NCI-H510A treated with DMSO at 0.1 percent for 48 hours (cell line): ENCODE measurements at regions not wholly inside any gene's neighbourhood (a gene's known extent, or its start where the extent isn't known, plus 50 kb on each side); places are given as distances from the start of the nearest gene placed in this dataset.
"Not testable (repeated sequence)": the region's sequence is repeated elsewhere in the genome, so short reads cannot be mapped to it uniquely, and the experiment has no call there.

Experiments used
- DNase-seq: peaks from one replicate; lab custom pipeline; 2025; lab: John Stamatoyannopoulos, UW

DNA sequence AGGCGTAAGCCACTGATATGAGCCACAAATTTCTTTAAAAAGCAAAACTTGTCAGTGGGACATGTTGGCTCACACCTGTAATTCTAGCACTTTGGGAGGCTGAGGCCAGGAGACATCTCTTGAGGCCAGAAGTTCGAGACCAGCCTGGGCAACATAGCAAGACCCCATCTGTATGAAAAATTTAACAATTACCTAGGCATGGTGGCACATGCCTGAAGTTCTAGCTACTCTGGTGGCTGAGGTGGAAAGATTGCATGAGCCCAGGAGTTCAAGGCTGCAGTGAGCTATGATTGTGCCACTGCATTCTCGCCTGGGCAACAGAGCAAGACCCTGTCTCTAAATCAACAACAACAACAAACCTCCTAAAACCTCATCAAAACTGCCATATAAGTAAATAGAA, 147.6 kb upstream of the BARHL2 start:
- DNase-seq = no peak

DNA sequence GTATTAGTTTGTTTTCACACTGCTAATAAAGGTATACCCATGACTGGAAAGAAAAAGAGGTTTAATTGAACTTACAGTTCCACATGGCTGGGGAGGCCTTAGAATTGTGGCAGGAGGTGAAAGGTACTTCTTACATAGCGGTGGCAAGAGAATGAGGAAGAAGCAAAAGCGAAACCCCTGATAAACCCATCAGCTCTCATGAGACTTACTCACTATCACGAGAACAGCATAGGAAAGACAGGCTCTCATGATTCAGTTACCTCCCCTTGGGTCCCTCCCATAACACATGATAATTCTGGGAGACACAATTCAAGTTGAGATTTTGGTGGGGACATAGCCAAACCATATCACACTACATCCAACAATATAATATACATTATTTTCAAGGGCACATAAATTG, 145.7 kb upstream of the BARHL2 start:
- no peak for DNase-seq

DNA sequence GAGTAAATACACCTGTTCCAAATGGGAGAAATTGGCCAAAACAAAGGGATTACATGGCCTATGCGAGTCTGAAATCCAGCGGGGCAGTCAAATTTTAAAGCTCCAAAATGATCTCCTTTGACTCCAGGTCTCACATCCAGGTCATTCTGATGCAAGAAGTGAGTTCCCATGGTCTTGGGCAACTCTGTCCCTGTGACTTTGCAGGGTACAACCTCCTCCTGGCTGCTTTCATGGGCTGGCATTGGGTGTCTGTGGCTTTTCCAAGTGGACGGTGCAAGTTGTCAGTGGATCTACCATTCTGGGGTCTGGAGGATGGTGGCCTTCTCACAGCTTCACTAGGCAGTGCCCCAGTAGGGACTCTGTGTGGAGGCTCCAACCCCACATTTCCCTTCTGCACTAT, 144.3 kb upstream of the BARHL2 start:
- not testable (repeated sequence) for DNase-seq

DNA sequence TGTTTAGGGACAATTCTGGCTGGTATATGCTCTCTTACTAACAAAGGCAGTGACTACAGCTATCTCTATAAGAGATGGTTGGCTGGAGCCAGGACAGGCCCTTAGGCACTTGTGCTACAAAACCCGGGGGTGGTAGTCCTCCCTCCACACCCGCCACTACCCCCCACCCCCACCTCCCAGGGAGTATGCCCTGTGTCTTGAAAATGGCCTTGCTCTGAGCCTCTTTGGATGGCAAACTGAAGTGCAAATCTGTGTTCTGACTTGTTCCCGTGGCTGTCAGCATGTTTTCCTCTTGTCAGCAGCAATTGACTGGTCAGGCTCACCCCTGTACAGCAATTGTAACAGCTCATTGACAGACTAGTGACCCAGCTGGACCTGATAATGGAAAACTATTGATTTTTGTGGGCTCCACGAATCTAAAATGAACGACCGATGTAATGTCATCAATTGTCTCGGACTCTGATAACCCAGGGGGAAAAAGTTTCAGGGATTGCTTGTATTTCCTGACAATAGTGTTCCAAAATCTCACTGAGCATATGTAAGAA, 139.4 kb upstream of the BARHL2 start:
- no peak for DNase-seq

DNA sequence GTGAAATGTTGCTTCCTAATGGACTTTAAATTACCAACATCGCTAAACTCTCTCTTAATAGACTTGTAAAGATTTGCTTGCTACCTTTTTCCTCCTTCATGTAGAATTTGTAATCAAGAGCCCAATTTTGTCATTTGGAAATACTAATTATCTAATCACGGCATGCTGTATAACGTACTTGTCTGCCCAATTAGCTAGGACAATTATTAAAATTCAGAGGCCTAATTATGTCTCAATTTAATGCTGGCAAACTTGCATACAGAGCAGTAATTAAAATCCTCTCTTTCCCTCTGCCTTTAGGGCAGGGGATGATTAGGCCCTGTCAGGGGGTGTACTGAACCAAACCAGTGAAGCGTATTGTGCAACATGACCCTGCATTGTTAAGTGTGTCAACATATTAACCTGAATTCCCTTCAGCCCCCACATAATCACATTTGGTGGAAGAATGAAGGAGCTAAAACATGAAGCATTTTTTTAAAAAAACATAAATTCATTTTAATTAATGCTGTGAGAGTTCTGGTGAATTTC, 137.4 kb upstream of the BARHL2 start:
- no peak for DNase-seq

DNA sequence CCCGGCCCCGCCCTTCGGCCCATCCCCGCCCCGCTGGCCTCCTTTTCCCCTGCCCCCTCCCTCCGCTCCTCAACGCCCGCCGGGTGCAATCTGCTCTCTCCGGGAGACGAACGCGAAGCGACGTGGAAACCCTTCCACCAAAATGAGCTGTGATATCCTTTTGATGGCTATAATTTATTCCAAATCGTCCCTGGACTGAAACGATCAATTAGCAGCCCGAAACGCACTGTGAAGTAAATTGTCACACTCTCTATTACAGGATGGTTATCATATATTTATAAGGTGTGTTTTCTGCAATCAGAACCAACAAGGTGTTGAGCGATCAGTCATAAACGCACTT, 134.6 kb upstream of the BARHL2 start:
- DNase-seq = peak; percentile 88

DNA sequence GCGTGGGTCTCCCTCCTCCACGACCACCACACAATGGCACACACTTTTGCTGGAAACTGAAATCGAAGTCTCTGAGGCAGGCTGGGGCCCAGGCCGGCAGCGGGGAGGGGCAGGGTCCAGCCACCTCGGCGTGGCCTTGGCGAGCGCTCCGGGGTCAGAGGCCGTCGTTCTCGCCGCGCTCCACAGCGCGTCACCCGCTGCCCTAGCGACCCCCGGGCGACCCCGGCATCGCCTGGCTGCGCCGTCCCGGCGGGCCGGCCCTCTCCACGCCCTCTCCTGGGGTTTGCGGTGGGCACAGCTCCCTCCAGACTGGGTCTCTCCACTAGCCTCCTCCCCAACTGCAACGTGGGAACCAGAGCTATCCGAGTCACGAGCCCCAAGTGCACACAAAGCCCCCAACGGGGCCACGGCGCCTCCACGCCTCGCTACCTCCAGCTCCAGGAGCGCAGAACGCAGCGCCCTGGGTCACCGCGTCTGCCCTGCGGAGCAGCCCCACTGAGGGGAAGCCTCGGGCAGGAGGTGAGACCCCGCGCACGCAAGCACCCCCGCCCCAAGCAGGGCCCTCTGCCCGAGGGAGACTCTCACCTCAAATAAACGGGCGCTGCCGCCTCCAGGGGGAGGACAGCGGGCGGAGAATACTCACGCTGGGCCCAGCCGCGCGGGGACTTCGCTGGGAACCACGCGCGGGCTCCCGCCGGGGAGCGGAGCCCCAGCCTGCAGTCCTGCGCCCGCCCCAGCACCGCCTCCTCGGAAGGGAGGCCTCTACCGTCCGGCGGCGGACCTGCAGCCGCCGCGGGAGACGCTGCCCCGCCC, 134.0 kb upstream of the BARHL2 start:
- peak; percentile 62 for DNase-seq

DNA sequence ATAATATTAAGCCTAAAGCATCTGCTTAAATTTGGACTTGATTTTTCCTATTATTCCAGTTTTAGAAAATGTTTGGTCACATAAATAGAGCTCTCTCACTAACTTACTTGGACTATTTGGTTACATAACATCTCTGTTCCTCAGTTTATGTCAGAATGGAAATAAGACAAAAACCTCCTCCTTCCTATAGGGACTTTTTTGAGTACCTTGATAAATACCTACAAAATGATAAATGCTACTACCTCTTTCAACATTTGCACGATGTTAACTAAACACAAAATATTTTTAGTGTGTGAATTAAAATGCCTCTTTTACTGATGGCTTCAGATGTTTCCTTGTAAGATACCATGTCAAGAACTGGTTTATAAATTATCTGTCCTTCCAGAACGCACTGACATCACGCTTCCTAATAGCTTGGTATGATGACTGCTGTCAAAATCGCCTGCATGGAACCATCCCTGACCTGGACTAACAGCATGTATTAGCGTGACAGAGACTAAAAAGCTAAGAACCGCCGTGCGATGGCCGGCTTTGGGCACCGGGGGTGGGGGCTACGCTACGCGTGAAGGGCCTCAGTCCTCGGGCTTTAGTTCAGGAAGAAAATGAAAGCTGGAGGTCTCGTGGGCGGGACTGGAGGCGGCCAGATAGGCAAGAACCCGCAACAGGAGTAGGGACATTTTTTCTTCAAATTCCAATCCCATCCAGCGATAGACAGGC, 133.2 kb upstream of the BARHL2 start:
- DNase-seq = peak; percentile 55

DNA sequence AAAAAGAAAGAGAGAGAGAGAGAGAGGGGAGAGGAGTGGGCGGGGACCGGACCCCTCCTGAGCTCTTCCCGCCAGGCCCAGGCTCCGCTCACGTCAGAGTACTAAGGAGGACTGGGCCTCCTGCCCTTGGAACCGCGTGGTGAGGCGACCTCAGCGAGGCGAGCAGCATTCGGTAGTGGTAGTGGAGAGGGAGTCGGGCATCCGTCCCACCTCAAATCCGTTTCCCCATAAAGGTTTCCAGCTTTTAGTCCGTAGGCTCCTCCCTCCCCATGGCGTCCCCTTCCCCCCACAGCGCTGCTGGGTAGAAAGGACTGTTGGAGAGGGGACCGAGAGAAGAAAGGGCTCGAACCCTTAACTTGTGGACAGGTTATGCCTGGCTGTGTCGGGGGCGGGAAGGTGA, 124.4 kb upstream of the BARHL2 start:
- DNase-seq = no peak

DNA sequence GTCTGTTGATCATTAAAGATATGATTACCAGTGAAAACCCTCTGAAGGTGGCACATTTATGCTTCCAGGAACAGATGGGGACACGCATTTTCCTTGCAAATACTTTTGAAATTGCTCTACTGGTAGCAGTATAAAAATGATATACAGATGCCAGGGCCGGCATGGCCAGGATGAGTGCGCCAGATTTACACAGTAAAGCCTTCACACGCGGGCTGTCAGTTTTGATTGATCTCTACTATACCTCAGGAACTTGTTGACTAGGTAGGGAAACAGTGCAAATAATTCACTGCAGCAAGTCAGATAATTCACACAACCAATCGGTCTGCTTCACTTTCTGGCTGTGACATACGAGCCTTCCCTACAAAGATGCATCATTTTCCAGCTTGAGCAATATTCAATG, 123.2 kb upstream of the BARHL2 start:
- no peak for DNase-seq

DNA sequence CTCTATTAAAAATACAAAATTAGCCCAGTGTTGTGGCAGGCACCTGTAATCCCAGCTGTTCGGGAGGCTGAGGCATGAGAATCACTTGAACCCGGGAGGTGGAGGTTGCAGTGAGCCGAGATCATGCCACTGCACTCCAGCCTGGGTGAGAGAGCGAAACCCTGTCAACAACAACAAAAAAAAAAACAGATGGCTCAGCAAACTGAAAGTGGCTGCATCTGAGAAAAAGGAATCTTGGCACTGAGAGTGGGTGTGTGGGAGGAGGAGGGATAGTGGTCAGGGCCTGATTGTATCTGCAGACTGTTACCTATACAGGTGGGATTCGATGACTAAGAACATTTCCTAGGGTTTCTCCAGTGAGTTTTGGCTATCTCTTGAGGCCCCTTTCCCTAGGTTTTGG, 122.2 kb upstream of the BARHL2 start:
- DNase-seq = no peak

DNA sequence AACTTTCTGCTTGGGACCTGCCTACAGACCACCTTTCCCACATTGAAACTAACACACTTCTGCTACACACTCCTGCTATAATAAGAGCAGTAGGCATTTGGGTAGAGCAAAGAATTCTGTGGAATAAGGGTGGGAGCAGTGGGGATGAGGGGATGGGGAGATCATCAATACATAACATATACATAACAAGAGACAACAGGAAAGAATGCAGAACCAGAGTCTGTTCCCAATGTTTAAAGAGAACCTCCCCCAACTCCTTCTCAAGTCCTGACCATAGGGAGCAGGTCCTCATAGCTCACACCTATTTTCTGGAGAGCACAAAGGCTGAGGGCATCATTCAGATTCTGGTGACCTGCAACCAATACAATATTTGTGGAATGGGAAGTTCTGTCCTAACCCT, 121.6 kb upstream of the BARHL2 start:
- no peak for DNase-seq

DNA sequence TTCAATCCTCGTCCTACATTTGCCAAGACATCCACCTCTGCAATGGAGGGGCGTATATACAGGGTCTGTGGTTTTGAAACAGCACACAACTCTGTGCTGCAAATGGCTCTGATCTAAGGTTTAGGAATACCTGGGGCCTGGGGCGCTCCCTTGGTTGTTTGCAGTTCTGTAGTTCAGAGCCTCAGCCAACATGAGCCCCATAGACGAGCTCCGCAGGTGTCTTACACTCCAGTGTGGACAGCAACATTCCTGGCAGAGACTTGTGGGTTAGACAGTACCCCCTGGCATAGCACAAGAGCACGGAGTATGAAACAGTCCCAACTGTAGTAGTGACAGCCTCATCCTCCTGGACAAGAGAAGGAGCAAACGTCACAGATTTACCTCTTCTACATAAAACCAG, 120.3 kb upstream of the BARHL2 start:
- no peak for DNase-seq

DNA sequence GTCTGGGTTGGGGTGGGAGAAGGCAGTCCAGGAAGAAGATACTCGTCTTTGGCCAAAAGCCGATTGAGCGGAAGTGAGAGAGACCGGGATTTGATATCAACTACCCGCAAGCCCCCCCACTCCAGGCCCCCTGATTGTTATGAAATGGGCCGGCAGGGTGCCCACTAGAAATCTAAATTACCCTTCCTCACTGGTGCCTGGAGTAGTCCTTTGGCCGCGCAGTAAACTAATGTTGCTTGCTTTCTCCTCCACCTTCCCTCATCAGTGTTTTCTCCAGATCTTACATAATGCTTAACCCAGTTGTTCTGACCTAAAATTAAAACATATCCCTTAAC, 119.2 kb upstream of the BARHL2 start:
- DNase-seq = no peak

DNA sequence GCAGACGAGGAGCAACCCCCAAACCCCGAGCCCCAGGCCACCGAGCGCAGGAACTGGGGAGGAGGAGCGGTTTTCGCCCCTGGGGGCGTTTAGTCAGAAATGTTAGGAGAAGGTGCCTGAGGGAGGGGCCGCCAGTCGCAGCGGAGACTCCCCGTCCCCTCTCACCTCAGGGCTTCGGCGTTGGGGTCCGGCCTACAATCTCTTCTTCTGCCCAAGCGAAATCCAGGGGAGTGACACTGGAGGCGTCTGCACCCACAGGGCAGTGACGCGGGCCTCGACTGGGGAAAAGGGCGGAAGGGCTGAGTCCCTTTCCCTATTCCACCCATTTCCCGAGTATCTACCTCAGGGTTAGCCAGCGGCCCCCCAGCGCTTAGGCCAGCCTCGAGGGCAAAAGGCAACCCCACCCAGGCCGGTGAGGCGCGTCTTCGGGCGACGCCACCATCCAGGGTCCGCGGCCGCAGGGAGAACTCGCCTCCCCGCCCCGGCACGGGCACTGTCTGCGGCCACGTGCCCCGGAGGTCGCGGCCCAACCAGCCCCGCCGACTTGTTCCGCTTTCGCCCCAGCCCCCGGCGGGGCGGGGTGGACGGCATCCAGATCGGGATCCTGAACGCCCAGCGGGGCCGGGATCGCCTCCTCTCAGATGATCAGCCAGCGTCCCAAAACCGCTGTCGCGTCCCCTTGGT, 118.7 kb upstream of the BARHL2 start:
- DNase-seq = no peak

DNA sequence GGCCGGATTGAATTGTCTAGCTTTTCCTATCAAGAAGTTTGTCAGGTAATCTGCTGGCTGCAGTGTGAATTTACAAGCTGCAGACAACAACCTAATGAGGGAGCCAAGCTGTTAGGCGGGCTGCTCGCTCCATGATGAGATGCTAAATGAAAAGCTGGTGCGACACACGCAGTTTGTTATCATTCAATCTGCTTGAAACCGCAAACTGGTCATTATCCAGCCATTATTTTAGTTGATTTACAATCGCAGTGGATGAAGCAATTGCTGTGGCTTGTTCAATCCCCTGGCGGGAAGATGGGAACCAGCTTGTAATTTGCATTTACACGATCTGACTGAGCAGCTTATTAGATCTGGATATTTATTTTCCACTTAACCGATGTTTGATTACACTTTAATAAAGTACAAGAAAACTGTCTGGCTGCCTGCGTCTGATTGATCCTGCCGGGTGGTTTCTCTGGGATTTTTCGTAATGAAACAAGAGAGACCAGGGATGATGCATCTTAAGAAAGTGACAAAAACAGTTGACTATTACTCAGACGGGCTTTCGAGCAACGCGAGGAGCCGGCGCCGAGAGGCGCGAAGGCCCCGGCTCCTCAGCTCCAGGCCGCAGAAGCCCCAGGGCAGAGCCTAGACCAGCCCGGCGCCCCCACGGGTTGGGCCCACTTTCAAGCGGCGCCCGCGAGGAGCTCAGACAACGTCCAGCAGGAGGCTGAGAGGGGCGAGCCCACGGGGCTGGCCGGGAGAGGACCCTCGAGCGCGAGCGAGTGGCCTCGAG, 118.0 kb upstream of the BARHL2 start:
- no peak for DNase-seq

DNA sequence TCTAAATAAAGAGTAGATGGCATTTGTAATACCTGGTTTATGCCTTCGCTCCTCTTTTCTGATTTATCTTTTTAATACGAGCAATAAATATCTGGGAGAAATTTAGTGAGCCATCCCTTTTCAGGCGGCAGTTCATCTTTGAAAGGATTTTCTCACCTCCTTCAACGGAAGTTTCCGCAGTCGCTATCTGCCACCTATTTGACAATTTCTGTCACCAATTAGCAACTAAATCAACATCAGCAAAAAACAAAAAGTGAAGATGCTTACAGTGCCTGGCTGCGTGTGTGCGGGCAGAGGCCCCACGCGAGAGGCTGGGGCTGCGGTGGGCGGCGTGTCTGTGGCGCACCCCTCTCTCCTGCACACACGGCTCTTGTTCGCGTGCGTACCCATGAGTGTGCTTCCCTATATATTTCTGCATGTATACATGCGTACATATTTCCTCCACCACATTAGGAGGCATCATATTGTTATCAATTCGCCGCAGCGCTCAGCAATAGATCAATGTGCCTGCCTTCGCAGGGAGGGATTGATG, 117.3 kb upstream of the BARHL2 start:
- no peak for DNase-seq

DNA sequence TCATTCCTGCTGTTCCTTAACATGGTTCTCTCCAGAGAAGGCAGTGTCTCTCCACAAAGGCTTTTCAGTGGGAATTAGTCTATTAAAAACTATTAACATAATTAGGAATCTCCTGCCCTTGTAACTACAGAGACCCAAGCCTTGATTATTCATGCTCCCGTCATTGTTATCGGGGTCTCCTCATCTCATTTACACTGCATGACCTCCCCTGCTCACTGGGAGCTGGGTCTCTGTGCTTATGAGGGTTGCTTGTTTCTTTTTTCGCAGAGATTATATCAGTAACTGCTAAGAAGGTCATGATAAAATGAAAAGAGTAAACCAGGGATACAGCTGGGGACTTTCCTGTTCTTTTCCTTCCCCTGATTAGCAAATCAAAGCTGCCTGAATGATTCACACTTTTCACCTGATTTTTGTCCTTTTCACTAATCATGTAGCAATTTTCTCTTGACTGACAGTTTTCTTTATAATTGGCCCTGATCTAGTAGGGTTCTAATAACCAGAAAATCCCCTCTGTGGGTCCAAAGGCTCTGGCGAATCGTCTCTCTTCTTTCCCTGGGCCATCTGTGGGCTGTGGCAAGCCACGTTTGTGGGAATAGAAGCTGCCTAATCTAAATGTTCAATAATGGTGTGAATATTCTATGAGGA, 116.5 kb upstream of the BARHL2 start:
- no peak for DNase-seq

DNA sequence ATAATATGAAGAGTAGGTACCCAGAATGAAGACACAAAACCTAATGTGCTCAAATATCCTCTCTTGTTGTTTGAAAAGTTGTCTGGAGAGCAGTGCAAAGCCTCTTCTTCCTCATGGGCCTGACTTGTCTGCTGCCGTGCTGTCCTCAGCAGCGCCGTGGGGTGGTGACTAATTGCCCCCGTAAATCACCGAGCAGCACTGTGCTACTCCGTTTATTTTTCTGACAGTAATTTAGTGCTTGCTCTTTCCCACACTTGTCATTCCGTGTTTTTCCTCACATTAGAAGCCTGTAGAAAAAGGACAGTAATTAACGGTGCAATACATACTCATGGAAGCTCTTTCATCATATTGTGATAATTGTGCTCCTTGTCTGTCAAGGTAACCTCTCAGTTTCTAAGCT, 114.8 kb upstream of the BARHL2 start:
- DNase-seq = no peak

DNA sequence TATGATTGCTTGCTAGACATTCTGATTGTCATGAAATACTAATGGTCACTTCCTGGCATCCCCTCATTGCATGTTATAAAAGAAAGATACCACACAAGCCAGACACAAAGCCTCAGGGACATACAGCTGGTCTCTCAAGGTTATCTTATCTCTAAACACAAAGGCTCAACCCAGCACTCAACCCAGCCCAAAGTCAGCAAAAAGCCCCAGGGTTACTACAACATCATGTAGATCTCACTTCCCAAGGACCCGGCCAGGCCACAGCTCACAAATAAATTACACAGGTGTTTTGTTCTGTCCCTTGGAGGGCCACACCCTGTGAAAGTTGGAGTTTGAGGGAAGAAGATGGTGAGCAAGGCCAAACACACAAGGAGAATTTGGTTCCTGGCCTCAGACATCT, 109.7 kb upstream of the BARHL2 start:
- no peak for DNase-seq

DNA sequence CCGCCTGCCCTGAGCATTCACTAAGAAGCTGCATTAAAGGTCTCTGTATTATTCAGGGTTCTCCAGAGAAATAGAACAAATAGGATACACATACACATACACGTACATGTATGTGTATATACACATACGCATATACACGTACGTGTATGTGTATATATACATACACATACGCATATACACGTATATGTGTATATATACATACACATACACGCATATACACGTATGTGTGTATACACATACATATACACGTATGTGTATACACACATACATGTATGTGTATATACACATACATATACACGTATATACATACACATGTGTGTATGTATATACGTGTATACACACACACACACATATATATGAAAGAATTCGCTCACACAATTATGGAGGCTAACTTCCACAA, 108.9 kb upstream of the BARHL2 start:
- DNase-seq = no peak
